Glutamatergic neuron (in vitro differentiated cells): ENCODE measurements at regions not wholly inside any gene's neighbourhood (a gene's known extent, or its start where the extent isn't known, plus 50 kb on each side); places are given as distances from the start of the nearest gene placed in this dataset.

Experiments used
- DNase-seq: peaks from one replicate; pipeline ENCODE4 v3.0.0; 2022
- H3K27ac Mint-ChIP-seq: one replicate; pipeline ENCODE4 v1.8.0; 2020; ENCODE audit warnings: mild to moderate bottlenecking, mixed read lengths, inconsistent platforms; ENCODE audit not compliant: unreplicated experiment
- H3K27me3 Mint-ChIP-seq: one replicate; pipeline ENCODE4 v1.8.0; 2020; ENCODE audit warnings: mild to moderate bottlenecking, moderate library complexity, mixed read lengths, inconsistent platforms; ENCODE audit not compliant: unreplicated experiment
- H3K36me3 Mint-ChIP-seq: one replicate; pipeline ENCODE4 v1.8.0; 2020; ENCODE audit warnings: mild to moderate bottlenecking, mixed read lengths, inconsistent platforms; ENCODE audit not compliant: unreplicated experiment
- H3K4me1 Mint-ChIP-seq: one replicate; pipeline ENCODE4 v1.8.0; 2020; ENCODE audit warnings: mild to moderate bottlenecking, low read depth, mixed read lengths, inconsistent platforms; ENCODE audit not compliant: unreplicated experiment
- H3K4me3 Mint-ChIP-seq: one replicate; pipeline ENCODE4 v1.8.0; 2020; ENCODE audit warnings: mild to moderate bottlenecking, mixed read lengths, inconsistent platforms; ENCODE audit not compliant: unreplicated experiment
- H3K9me3 Mint-ChIP-seq: one replicate; pipeline ENCODE4 v1.8.0; 2020; ENCODE audit warnings: mild to moderate bottlenecking, moderate library complexity, mixed read lengths, inconsistent platforms; ENCODE audit not compliant: unreplicated experiment
- TF ChIP-seq, protein P1 (sequence below): fragments of 200-600 bp; sonication (generic); IDR thresholded peaks from one replicate; pipeline ENCODE4 v1.5.0; 2021; ENCODE audit not compliant: partially characterized antibody, unreplicated experiment

DNA sequence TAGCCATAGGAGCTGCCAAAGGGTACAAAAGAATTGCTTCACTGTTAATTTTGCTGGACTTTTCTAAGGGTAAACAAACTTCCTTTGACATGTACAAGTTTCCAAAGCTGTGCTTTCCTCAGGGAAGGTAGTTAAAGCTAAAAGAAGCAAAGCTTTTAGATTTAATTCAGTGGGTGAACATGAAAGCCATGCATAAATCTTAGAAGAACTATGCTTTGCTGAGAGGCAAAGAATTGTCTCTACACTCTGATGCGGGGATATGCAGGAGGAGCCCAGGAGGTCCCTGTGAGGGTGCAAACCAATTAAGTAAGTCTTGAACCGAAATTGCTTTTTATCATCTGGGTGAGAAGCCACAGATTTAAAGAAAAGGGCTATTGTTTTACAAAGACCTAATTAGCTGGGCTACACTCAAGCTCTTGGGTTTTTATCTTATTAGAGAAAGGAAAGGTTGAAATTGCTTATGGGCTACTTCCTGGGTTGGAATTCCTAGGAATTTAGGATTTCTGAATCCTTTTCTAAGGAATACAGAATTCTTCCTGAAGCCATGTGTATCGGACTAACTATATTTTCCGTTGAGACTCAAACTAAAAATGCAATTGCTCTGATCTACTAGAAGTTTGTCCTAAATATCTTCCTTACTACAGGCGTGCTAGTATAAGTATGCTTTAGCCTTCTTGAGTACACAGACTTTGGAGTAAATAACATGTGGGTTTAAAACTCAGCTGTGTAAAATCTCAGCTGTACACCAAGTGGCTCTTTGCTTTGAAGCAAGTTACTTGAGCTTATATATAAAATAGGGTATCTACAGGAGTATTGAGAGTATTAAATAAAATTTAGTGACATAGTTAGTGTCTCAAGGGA is 188.4 kb upstream of the ANK2 start:
- Mint-ChIP-seq H3K27me3 (peaks cover 3% of the 10 kb centered on the region), H3K4me3 (peak overlapping the region; percentile 25), H3K27ac (peak overlapping the region; percentile 48), H3K9me3 (peaks cover 4% of the 10 kb centered on the region), H3K4me1 (peaks cover 41% of the 10 kb centered on the region), H3K36me3 (no peaks in the 10 kb centered on the region)
- no peak for DNase-seq
- TF ChIP-seq, protein P1, sequence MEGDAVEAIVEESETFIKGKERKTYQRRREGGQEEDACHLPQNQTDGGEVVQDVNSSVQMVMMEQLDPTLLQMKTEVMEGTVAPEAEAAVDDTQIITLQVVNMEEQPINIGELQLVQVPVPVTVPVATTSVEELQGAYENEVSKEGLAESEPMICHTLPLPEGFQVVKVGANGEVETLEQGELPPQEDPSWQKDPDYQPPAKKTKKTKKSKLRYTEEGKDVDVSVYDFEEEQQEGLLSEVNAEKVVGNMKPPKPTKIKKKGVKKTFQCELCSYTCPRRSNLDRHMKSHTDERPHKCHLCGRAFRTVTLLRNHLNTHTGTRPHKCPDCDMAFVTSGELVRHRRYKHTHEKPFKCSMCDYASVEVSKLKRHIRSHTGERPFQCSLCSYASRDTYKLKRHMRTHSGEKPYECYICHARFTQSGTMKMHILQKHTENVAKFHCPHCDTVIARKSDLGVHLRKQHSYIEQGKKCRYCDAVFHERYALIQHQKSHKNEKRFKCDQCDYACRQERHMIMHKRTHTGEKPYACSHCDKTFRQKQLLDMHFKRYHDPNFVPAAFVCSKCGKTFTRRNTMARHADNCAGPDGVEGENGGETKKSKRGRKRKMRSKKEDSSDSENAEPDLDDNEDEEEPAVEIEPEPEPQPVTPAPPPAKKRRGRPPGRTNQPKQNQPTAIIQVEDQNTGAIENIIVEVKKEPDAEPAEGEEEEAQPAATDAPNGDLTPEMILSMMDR: no peak

DNA sequence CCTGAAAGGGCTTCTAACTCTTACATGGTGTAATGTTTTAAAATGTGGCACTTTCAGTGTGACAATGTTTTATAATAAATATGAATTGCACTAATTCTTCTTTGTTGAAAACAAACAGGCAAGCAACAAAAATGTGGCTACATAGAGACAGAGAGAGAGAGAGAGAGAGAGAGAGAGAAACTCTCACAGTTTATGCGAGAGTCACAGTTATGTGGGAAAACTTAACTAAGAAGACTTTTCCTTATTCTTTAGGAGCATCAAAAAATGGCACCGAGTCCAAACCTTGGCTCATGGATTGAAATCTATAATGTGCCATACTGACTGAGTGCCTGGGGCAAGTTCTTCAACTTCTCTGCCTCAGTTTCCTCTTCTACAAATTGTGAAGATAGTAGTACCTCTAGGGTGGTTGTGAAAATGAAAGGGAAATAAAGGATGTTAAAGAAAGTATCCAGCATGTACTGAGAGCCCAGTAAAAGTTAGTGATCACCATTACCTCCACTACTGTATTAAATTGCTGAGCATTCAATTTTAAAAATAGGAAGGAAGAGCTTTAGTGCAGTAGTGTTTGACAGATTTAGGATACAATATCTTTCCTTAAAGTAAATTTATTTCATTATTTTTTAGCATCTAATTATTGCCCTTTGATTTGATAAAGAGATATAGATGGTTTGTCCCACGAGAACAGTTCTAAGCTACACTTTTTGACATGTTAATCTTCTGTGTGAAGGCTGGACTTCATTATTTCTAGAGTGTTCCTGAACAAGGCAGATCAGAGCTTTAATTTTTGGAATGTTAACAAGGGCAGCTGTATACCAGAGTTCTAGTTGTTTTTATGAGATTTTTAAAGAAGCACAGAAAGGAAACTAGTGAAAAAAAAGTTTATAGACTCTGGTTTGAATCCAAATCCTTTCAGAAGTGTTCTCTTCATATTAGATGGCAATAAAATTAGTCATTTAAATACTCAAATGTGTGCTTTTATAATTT is 187.5 kb upstream of the ANK2 start:
- Mint-ChIP-seq H3K4me3 (peak overlapping the region; percentile 40), H3K9me3 (no peaks in the 10 kb centered on the region), H3K4me1 (peaks cover 39% of the 10 kb centered on the region), H3K27ac (no peak overlapping the region), H3K36me3 (no peaks in the 10 kb centered on the region), H3K27me3 (peaks cover 3% of the 10 kb centered on the region)
- TF ChIP-seq, protein P1: no peak
- no peak for DNase-seq

DNA sequence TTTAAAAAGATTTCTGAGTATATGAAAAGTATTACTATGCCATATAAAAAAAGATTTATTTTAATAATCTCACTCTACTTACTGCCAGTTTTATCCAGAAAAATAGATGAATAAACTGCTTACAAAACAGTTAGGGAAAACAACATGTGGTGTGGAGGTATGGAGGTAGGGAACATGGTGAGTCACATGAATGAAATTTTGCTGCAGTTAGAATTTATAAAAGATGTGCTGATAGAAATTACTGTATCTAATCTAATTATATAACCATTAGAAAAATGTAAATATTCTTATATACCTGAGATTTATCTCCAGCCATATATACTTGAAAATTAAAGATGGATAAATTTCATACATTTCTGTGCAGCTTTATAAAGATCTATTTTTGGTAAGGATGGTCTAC is 184.0 kb upstream of the ANK2 start:
- DNase-seq: no peak
- H3K4me1 Mint-ChIP-seq: peaks cover 31% of the 10 kb centered on the region
- H3K36me3 Mint-ChIP-seq: no peaks in the 10 kb centered on the region
- H3K27ac Mint-ChIP-seq: no peak overlapping the region
- no peak overlapping the region for H3K4me3 Mint-ChIP-seq
- H3K27me3 Mint-ChIP-seq: peaks cover 3% of the 10 kb centered on the region
- TF ChIP-seq, protein P1: no peak
- no peaks in the 10 kb centered on the region for H3K9me3 Mint-ChIP-seq

DNA sequence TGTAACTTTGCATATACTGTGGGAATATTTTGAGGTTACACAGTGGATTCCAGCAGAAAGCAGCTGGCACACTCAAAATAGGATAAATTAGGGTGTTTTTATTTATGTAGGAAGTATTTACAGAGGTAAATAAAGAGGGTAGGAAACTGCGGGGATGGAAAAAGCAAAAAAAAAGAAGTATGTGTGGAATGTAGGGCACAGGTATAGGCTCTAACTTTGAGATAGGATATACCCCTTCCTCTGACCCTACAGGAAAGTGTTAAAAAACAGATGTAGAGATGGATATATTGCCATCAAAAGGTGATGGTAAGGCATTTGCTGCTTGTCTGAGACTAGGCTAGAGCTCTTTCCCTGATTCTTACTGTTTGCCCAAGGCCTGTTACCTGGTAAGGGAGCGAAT is 173.1 kb upstream of the ANK2 start:
- H3K36me3 Mint-ChIP-seq: no peaks in the 10 kb centered on the region
- no peak for DNase-seq
- no peaks in the 10 kb centered on the region for H3K27me3 Mint-ChIP-seq
- no peak overlapping the region for H3K27ac Mint-ChIP-seq
- TF ChIP-seq, protein P1: no peak
- peaks cover 4% of the 10 kb centered on the region for H3K9me3 Mint-ChIP-seq
- peaks cover 13% of the 10 kb centered on the region for H3K4me1 Mint-ChIP-seq
- H3K4me3 Mint-ChIP-seq: no peak overlapping the region
